GM19452 (cell line): ENCODE measurements at regions not wholly inside any gene's neighbourhood (a gene's known extent, or its start where the extent isn't known, plus 50 kb on each side); places are given as distances from the start of the nearest gene placed in this dataset.

Experiments
- ATAC-seq: cut with Tn5 transposase; IDR thresholded peaks from one replicate; pipeline ENCODE4 v1.9.1; 2021; ENCODE audit not compliant: unreplicated experiment

DNA sequence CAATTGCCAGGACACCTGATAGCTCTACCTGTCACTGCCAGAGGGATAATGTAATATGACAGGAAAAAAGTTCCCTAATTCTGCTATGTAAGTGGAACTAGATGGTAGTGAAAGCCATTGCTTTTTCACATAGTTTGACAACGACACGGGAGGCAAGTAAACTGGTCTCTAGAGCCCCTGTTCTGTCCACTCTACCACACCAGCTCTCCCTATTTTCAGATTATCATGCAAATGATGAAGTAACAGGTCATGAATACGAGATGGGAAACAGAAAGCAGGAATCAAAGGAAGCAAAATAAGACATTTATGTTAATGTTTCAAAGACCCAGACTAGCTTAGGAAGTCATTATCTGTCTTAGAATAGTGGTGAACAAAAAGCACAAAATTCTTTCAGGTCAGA, 56.2 kb downstream of the TAF11L14 start:
- no peak for ATAC-seq

DNA sequence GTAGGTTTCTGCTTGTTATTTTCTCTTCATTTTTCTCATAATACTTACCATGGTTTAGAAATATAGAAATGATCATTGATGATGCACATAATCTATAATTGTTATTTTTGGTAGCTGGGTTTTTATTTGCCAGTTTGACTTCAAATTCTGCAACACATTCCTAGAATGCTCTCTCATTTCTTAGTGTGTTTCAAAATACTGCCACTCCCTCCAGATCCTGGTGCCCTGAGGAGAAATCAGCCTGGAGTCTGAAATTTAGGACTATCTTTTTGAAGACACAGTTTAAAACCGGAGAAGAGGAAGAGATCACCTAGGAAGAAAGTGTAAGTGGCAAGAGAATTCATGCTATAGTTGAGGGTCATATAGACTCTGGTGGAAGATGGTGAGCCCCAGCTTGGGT, 57.5 kb downstream of the TAF11L14 start:
- no peak for ATAC-seq

DNA sequence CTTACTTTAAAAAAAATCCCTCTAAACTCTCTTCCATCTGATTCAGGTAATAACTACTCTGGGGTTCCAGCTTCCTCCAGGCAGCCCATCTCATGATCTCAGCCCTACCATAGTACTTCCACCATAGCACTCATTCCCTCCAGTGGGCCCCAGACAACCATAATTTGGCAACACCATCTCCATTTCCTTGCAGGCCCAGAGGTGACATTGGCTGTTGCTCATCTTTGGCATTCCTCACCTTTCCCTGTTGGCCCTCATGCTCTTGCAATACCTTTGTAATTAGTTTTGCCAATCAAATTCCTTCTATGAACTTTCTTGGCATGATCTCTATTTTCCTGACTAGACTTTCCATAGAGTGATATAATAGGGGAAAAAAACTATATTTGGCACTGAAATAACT, 60.1 kb downstream of the TAF11L14 start:
- no peak for ATAC-seq

DNA sequence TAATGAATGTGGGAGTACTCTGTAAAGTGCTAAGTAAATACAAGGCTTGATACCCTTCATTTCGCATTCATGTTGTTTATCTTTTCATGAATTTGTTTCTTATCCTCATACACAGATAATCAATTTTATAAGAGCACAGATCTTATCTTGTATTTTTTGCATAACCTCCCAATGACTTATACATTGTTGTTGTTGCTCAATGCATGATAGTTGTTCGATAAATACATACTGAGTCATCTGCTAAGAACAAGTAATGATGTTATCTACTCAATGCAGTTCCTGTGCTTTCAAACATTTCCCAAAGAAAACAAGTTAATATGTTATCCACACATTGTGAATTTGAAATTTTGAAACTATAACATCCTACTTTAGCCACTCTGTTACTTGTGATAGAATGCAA, 60.7 kb downstream of the TAF11L14 start:
- ATAC-seq: no peak

DNA sequence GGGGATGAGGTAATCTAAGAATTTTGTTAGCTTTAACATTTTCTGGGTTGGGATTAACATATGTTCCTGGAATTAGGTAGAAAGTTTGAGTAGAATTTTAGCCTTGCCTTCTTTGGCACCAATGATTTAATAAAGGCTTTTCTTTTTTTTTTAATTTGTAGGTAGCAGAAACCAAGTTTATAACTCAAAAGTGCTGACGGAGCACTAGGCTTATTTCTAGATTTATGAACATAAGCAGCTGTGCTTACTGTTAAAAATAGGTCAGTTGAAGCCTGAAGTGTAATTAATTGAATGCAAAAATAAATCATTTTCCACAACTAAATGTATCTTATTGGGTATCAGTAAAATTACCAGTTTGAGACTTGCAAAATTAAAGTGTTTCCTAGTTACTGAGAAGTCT, 62.4 kb downstream of the TAF11L14 start:
- ATAC-seq: no peak

DNA sequence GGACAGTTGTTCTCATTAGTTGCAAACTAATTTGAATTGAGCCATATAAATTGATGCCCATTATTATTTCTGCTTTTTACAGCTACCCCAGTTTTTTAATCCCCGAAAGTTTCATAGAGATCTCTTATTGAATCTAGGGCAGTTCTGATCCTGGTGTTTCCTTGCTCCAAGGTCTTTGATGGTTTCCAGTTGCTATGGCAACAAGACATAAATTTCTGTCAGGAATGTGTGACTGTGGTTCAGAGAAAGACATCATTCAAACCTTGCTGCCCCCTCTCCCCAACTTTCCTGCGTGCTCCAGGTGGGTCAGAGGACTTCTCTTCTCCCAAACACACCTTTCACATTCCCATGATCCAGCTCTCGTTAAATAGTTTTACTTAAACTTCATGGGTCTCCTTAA, 63.4 kb downstream of the TAF11L14 start:
- ATAC-seq: no peak

DNA sequence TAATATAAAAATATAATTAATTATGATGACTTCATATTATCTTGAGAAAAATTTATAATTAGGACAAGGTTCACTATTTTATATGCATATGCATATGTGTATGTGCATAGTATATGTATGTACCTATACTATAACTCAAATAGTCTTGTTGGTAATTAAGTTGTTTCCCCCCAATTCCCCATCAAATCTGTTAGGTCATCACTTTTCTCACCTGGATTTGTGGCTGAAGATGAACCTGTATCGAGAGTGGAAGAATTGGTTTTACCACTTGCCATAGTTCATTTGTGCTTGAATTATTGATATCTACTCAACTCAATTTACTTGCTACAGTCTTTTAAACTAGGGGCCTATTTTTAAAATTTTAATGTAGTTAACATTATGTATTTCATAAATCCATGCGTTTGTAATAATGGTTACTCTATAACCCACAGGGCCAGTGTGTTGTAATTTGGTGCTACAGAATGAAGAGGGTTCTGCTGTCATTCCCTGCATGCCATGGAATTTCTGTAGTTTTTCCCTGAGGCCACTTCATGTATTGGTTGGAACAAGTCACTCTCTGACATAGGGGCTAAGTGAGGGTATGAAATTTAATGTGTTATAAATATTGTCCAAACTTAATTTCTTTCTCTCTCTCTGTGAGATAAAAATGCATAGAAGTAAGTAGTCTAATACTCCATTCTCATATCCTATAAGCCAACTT, 74.9 kb downstream of the TAF11L14 start:
- no peak for ATAC-seq

DNA sequence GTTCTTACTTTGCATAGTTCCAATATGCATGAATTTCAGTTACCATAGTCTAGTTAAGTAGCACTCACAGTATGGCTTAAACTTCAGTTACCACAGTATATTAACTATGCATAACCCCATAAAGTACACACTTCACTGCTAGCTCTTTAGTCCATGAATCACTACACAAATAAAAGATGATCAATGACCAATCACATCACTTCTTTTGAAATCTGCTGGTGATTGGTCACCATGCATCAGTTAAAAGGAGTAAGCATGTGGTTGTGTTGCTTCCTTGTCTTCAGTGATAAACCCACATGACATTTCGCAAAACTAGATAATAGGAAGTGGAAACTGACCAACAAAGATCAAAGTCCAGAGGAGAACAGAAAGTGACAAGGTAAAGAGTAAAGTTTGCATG, 79.0 kb downstream of the TAF11L14 start:
- no peak for ATAC-seq

DNA sequence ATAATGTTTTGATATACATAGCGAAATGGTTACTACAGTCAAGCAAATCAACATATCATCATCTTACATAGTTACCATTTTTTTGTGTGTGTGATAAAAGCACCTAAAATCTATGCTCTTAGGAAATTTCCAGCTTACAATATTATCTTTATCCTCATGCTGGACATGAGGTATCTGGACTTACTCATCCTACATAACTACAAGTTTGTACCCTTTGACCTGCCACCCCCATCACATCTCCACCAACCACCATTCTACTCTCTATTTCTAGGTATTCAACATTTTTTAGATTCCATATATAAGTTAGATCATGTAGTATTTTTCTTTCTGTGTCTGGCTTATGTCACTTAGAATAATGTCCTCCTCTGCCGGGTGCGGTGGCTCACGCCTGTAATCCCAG, 79.9 kb downstream of the TAF11L14 start:
- ATAC-seq: no peak

DNA sequence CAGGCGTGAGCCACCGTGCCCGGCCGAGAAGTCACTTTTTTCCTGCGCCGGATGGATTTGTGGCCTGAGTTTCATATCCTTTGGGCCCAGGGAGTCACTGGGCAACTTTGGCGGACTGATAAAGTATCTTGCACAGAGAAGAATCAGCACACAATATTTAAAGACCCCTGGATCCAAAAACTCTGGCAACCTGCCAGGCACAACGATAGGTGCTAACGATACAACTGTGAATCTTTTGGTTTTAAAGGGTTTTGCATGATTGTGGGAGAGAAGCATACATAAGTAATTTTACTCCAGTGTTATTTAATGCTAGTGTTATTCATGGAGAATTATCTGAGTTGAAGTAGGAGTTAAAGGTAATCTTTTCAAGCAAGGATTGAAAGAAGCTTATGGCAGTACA, 85.3 kb downstream of the TAF11L14 start:
- no peak for ATAC-seq

DNA sequence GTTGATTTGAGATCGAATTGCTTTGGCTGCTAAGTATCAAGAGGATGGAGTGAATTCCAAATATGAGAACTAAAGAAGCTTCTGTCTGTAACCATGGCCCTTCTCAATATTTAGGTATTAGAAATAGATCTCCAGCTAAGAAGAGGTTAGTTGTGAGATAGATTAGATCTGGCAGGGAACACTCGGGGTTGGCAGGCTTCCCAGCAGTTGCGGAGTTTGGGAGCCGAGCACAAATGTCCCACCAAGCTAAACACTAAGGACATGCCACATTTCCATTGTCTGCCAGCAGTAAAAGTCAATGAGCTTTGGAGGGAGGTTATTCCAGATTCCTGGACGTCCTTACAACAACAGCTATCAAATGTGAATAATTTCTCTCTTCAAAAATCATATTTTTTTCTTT, 85.8 kb downstream of the TAF11L14 start:
- no peak for ATAC-seq

DNA sequence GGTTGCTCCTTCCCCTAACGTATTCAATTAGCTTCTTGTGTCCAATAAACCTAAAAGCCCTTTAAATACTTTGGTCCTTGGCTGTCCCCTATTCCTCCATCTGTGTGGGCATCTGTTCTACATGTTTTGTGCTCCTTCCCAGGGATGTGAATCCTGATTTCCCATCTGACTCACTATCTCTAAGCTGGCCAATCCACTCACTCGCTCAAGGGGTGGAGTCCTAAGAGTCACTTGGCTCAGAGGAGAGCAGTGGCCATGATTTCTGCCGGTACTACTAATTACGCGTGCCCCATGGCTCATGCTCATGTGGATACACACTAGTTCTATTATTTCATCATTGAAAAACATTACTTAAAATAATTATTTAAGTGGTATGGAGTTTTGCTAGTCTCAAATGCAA, 89.6 kb downstream of the TAF11L14 start:
- no peak for ATAC-seq

DNA sequence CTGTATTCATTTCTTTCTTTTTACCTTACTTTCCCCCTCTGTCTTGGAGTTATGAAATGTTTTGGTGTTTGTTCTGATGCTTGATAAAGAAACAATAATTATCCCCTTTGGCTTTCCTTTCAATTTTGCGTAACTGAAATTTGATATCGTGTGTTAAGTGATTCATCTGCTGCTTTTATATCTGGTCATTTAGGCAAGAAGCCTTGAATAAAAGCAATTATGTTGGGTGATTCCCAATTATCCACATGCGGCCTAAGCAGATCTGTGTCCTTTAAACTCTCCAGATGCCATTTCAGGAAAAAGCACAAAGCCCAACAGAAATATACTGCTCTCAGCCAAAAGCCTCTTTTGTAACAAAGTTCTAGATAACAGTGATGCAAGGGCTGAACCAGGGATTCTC, 92.8 kb downstream of the TAF11L14 start:
- no peak for ATAC-seq

DNA sequence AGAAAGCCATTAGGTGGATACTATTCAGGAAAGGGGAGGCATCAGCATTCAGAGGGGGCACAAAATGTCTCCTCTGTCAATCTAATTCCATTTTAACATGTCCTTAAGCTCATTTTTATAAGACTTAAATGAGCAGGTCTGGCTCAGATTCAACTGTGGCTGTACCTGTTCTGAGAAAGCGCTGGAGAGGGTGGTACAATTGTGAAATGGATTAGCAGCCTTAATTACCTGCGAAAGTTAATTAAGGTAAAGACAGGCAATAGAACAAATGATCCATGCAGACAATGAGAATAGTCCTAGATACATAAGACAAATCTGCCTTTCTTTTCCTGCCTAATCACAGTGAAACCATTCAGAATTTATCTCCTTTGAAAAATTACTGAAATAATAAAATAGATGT, 96.2 kb downstream of the TAF11L14 start:
- ATAC-seq: no peak

DNA sequence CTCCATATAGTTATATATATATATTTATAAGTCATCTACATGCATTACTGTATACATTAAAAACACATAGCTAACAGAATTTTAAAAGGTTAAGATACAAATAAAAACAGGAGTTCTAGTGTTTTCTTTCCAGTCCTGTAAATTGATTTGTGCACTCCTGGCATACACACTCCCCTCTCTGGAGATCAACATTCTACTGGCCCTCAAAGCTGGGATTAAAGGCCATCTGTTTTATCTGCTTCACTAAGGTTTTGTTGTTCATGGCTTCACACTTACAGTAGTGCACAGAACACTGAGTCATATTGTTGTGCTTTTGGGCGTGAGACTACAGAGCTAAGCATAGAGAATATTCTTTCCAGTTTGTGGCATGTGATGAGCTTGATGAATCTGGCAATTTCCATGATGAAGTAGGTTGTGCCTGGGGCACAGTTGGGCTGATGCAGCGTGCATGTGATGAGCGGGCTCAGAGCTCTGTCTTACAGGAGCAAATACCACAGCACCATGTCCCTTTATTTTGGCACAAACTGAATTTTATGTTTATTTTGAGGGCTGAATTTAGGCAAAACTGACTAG, 98.2 kb downstream of the TAF11L14 start:
- ATAC-seq: no peak

DNA sequence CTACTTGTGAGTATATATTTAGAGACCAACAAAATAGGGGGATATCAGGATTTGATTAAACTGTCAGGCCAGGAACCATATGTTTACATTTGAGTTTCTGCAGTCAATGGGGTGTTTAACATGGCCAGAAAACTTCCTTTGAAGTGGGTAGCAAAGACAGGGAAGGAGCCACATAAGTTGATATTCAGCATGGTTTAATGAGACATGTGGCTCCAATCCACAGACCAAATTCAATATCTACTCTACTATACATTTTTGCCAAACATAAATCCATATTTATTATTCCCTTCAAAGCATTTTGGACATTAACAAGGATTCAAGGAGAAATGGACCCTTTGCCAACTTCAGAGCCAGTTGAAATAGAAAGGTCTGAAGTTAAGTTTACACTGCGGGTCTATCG, 99.8 kb downstream of the TAF11L14 start:
- ATAC-seq: no peak

DNA sequence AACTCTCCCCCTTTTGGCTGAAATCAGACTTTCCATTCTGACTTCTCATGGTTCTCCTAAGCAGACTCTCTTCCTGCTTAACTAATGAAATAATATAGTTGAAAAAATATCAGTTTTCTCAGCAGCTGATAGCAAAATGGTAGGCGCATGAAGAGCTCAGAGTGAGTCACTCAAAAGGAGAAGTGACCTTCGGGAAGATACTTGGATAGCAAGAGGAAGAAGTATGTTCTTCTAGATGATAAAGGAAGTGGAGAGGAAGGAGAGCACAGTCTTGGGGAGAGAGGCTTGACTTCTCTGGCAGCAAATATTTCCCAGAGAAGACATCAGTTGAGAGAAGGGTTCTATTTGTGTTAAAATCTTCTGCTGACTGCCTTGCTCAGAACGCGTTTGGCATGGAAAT, 101.5 kb downstream of the TAF11L14 start:
- no peak for ATAC-seq

DNA sequence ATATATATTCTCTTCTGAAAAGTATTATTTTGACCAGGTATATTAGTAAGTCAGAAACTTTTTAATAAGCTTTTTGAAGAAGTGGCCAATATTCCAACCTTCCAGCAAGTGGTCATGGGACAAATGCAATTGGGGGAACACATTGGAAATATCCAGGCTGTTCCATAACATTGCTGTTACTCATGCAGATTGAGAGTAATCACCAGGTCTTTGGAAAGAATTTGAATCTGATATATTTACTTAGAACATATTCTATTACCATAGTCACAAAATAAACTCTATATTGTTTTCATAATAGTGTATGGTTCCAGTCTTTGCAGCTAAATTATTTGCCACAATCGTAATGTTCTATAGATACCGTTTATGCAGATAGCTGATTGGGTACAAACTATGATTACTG, 102.8 kb downstream of the TAF11L14 start:
- no peak for ATAC-seq

DNA sequence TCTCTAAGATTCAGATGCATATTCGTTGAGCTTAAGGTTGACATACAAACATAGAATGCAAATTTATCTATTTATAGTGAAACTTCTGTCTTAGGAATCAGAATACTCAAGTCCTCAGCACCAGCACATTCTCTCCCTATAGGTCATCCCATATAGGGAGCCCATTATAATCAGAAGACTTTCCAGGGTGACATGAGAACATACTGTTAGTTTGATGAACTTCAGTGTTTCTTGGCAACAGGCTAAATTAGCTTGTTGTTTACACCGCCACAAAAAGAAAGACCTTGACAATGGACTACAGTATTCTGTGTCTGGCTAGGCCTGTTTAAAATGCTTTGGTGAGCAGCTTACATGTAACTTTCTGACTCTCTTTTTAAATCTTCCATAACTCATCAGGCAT, 104.2 kb downstream of the TAF11L14 start:
- ATAC-seq: no peak

DNA sequence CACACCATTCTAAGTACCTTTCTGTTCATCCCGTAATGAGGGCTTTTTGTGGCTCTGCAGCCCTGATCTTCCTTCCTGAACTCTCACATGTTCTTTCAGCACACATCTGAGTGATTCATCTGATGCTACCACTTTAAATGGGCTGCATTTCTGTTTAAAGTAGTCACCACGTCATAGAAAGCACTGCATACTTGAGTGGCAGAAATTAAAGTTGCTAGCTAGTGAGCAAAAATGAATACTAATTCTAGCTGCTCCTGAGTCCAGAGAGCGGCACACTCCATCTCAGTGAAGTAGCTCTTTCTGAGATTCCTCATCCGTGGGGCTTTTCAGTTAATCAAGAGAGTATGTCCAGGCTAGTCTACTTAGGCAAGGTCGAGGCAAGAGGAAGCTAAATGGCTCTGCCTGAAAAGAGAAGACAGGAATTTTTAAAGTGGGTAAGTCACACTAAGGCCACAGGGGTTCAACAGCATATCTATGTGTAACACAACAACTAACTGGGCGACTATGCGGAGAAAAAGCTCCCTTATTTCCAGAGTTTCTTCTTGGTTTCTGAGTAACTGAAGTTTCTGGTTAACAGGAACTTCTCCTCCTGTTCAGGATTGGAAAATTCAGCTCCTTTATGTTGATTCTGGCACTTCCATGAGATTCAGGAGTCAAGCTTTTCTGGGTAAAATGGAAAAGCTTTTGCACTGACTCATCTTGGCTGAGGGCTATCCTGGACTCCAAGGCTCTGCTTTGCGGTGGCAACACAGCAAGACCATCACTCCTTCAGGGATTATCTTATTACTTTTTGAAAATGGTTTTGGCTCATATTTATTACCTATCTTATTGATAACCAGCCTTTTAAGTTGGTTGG, 109.5 kb downstream of the TAF11L14 start:
- ATAC-seq: no peak

DNA sequence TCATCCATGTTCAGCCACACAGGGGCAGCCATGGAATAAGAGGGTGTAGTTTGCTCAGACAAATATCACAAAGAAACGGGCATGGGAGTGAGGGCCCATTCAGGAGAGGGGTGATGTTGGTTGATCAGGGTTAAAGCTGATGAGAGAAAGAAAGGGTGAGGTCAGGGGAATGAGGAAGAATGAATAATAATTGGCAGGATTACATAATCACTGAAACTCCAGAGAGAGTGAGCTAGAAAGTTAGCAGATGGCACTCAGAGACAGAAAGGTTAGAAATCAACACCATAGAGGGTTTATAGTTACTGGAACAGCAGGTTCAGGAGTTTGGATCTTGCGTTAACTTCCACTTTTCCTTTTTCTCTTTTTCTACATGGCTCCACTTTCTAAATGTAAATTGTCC, 113.9 kb downstream of the TAF11L14 start:
- no peak for ATAC-seq

DNA sequence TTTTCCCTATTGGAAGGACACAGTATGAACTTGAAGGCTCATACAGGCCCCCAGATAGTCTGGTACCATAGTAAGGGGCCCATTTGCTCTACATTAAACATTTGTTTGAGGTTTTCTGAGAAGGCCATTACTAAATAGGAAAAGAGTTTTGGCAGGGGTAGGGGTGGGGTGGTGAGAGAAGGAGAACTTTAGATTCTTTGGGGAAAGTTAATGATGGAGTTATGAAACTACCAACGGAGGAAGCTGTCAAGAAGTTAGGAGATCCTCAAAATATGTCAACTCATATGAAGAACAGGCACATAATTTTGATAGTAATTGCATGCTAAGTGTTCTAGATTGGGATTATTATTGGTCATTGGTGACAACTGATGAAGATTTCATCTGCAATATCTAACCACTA, 114.7 kb downstream of the TAF11L14 start:
- no peak for ATAC-seq
